Lower leg skin (tissue), 4 donors: ENCODE measurements at regions not wholly inside any gene's neighbourhood (a gene's known extent, or its start where the extent isn't known, plus 50 kb on each side); places are given as distances from the start of the nearest gene placed in this dataset.

Experiments used
- DNase-seq, 2 donors: peaks; one replicate each; pipeline ENCODE4 v3.0.0-alpha.2; 2019; ENCODE audit warnings: low spot score in 2 of 2
- H3K4me3 ChIP-seq: fragments of 200-600 bp; sonication (generic); 2 replicates; pipeline ENCODE4 v1.5.1; 2017; ENCODE audit warnings: mild to moderate bottlenecking, low read depth; ENCODE audit not compliant: poor library complexity, severe bottlenecking
- POLR2A ChIP-seq, 2 donors: fragments of 450-650 bp; IDR thresholded peaks; one replicate each; pipeline ENCODE4 v1.6.1; 2016 to 2017; ENCODE audit warnings: antibody characterized with exemption in 2 of 2, mild to moderate bottlenecking in 1 of 2, moderate library complexity in 1 of 2
- WGBS, 2 donors: methylation state at CpG; one replicate each; pipeline ENCODE4 v1.1.5; 2018; 5-methylcytosine and 5-hydroxymethylcytosine counted together
- intact Hi-C: fragments of 100-400 bp; cut with DNase I; formaldehyde crosslinking; loops from one replicate; pipeline ENCODE4 v1.15.0; 2023; ENCODE audit warnings: low total_unique reads
- TF ChIP-seq, protein P1 (sequence below), 3 donors: fragments of 450-650 bp; IDR thresholded peaks; one replicate each; pipeline ENCODE4 v1.5.1; 2016; ENCODE audit warnings: antibody characterized with exemption in 3 of 3, mild to moderate bottlenecking in 3 of 3, moderate library complexity in 2 of 3

GRCh38 chr18:2146092-2146491 is 425.2 kb downstream of the METTL4 start:
- TF ChIP-seq, protein P1, sequence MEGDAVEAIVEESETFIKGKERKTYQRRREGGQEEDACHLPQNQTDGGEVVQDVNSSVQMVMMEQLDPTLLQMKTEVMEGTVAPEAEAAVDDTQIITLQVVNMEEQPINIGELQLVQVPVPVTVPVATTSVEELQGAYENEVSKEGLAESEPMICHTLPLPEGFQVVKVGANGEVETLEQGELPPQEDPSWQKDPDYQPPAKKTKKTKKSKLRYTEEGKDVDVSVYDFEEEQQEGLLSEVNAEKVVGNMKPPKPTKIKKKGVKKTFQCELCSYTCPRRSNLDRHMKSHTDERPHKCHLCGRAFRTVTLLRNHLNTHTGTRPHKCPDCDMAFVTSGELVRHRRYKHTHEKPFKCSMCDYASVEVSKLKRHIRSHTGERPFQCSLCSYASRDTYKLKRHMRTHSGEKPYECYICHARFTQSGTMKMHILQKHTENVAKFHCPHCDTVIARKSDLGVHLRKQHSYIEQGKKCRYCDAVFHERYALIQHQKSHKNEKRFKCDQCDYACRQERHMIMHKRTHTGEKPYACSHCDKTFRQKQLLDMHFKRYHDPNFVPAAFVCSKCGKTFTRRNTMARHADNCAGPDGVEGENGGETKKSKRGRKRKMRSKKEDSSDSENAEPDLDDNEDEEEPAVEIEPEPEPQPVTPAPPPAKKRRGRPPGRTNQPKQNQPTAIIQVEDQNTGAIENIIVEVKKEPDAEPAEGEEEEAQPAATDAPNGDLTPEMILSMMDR (IDR thresholded peaks at IDR 0.05): no peak
- no peak for TF ChIP-seq POLR2A (IDR thresholded peaks at IDR 0.05)
- no peak for DNase-seq
- no peak overlapping the region for H3K4me3 ChIP-seq
- WGBS, 2 donors: 28 to 67% methylated on average over 2 of the region's 2 CpGs
- intact Hi-C loops: no loop called here

DNA sequence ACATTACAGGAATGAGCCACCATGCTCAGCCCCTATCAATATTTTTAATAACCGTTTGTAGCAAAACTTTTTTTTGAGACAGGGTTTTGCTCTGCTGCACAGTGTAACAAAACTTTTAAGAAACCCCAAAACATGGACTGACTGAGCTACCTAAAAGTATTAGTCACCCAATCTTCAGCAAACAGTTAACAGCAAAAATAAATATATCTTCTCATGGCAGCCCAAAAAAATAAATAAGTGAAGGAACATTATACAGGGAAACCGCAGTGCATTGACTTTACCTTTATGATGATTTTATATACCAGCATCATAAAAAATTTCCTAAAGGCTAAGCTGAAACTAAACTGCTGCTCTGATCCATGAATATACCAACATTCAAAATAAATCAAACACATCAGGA is 424.6 kb downstream of the METTL4 start:
- TF ChIP-seq, protein P1 (IDR thresholded peaks at IDR 0.05): no peak
- no peak for TF ChIP-seq POLR2A (IDR thresholded peaks at IDR 0.05)
- no peak overlapping the region for H3K4me3 ChIP-seq
- DNase-seq: no peak
- WGBS, 2 donors: 67 to 87% methylated on average over 2 of the region's 2 CpGs
- intact Hi-C loops: no loop called here

DNA sequence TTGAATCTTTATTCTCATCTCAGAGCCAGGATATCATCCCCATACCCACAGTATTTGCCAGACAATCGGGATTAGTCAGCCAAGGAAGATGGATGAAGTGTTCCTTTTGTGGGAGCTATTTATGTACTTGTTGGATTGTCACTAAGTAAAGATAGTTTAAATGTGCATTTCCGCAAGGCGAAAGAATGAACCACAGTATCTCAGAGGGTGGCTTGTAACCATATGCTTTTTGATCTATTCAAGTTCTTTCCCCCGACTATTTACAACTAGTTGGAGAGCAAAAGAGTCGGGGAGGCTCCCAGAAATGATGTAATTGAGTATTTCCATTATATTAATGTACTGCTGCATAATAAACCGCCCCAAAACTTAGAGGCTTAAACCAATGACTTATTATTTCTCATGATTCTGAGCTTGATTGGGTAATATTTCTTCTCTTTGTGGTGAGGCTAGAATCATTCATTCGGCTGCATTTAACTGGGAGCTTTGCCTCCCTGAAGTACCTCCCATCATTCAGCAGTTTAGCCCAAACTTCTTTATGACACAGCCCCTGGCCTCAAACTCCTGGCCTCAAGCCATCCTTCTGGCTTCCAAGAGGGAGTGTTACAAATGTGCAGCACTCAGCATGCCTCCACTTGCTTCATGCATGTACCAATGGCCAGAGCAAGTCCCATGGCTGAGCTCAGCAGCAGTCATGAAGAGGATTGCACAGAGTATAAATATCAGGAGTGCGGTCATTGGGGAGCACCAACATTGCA is 423.7 kb downstream of the METTL4 start:
- H3K4me3 ChIP-seq: no peak overlapping the region
- TF ChIP-seq, protein P1 (IDR thresholded peaks at IDR 0.05): no peak
- TF ChIP-seq POLR2A (IDR thresholded peaks at IDR 0.05): no peak
- peak in 1 of 2 donors; percentile 14 for DNase-seq
- intact Hi-C loops: no loop called here
- WGBS, 2 donors: 41 to 56% methylated on average over 8 of the region's 8 CpGs

- no peak for DNase-seq
- WGBS, 2 donors: 56 to 69% methylated on average over 4 of the region's 4 CpGs
- TF ChIP-seq, protein P1 (IDR thresholded peaks at IDR 0.05): no peak
- no peak for TF ChIP-seq POLR2A (IDR thresholded peaks at IDR 0.05)
- intact Hi-C loops: no loop called here
- no peak overlapping the region for H3K4me3 ChIP-seq
Measured at GRCh38 chr18:2148823-2149222, 422.5 kb downstream of the METTL4 start.

GRCh38 chr18:2150566-2150965 is 420.7 kb downstream of the METTL4 start:
- 78 to 80% methylated on average over 1 of the region's 1 CpG for WGBS, 2 donors
- no peak overlapping the region for H3K4me3 ChIP-seq
- TF ChIP-seq POLR2A (IDR thresholded peaks at IDR 0.05): no peak
- TF ChIP-seq, protein P1 (IDR thresholded peaks at IDR 0.05): no peak
- intact Hi-C loops: no loop called here
- no peak for DNase-seq

- DNase-seq: no peak
- no peak overlapping the region for H3K4me3 ChIP-seq
- intact Hi-C loops: no loop called here
- WGBS, 2 donors: 76 to 84% methylated on average over 1 of the region's 1 CpG
- TF ChIP-seq, protein P1 (IDR thresholded peaks at IDR 0.05): no peak
- no peak for TF ChIP-seq POLR2A (IDR thresholded peaks at IDR 0.05)
Measured at GRCh38 chr18:2154278-2154677, 417.0 kb downstream of the METTL4 start.
